GM10266 (cell line): ENCODE measurements at regions not wholly inside any gene's neighbourhood (a gene's known extent, or its start where the extent isn't known, plus 50 kb on each side); places are given as distances from the start of the nearest gene placed in this dataset.
"Not testable (repeated sequence)": the region's sequence is repeated elsewhere in the genome, so short reads cannot be mapped to it uniquely, and the experiment has no call there.

ENCODE experiments used
- DNase-seq: peaks from one replicate; pipeline ENCODE4 v3.0.0; 2012; ENCODE audit errors: extremely low spot score
- CTCF ChIP-seq: IDR thresholded peaks from 2 replicates; pipeline ENCODE4 v1.5.1; 2012; ENCODE audit warnings: mild to moderate bottlenecking, low read depth; ENCODE audit not compliant: control insufficient read depth, insufficient read depth; ENCODE audit errors: missing control alignments

- no peak for DNase-seq
- no peak for TF ChIP-seq CTCF
Measured at GRCh38 chr5:54792611-54793404, 192.6 kb downstream of the ESM1 start.

GRCh38 chr5:54787910-54788309, 197.5 kb downstream of the ESM1 start:
- DNase-seq, result not testable (repeated sequence)

GRCh38 chr5:54785729-54786591, 199.4 kb downstream of the ESM1 start:
- TF ChIP-seq CTCF, result no peak
- no peak for DNase-seq

GRCh38 chr5:54778783-54779182, 206.6 kb downstream of the ESM1 start:
- DNase-seq, result no peak

GRCh38 chr5:54775645-54776044, 209.7 kb downstream of the ESM1 start:
- no peak for TF ChIP-seq CTCF
- DNase-seq, result no peak

More at GRCh38 chr5:54778783-54779182, 206.6 kb downstream of the ESM1 start:
- no peak for TF ChIP-seq CTCF

GRCh38 chr5:54774281-54775170, 210.9 kb downstream of the ESM1 start:
- DNase-seq, result no peak
- TF ChIP-seq CTCF, result no peak

GRCh38 chr5:54772684-54773083, 212.7 kb downstream of the ESM1 start:
- DNase-seq, result no peak
- no peak for TF ChIP-seq CTCF
